Mammary epithelial cell (primary cell): ENCODE measurements at regions not wholly inside any gene's neighbourhood (a gene's known extent, or its start where the extent isn't known, plus 50 kb on each side); places are given as distances from the start of the nearest gene placed in this dataset.

Experiments used
- CTCF ChIP-seq, 2 donors: IDR thresholded peaks in 1 of 2; conservative IDR thresholded peaks in 1 of 2; 2 replicates each; pipeline ENCODE4 v1.5.1; 2011 to 2012; ENCODE audit warnings: inconsistent platforms in 2 of 2, low read length in 2 of 2, mild to moderate bottlenecking in 2 of 2, control low read depth in 1 of 2, low read depth in 1 of 2; ENCODE audit not compliant: insufficient read depth in 1 of 2; ENCODE audit errors: extremely low read depth in 1 of 2
- EZH2 ChIP-seq: IDR thresholded peaks from 2 replicates; pipeline ENCODE4 v1.6.1; 2012; ENCODE audit warnings: low read length, inconsistent platforms, borderline replicate concordance

GRCh38 chr14:54172114-54172513 is 215.5 kb upstream of the BMP4 start:
- no peak for TF ChIP-seq CTCF (conservative IDR thresholded peaks at IDR 0.05 in 1 of 2, IDR thresholded peaks at IDR 0.05 in 1 of 2; ENCODE audit: extremely low read depth in 1 of 2, insufficient read depth in 1 of 2, low read depth in 1 of 2, low read length in 2 of 2)
- no peak for TF ChIP-seq EZH2
